GM12878 (cell line): ENCODE measurements at regions not wholly inside any gene's neighbourhood (a gene's known extent, or its start where the extent isn't known, plus 50 kb on each side); places are given as distances from the start of the nearest gene placed in this dataset.

Experiments
- ATAC-seq: fragments of 200-7000 bp; cut with Tn5 transposase; 3 replicates; pipeline ENCODE4 v1.9.1; 2020; ENCODE audit warnings: mild to moderate bottlenecking, moderate library complexity
- BruUV-seq: library from RNA; stranded (reverse); fragments of 400-500 nt; replicated peaks from 2 replicates; lab custom pipeline; 2021; lab: Mats Ljungman, UMichigan
- CTCF ChIA-PET: fragments of 300-600 bp; sonication (Branson Sonifier 250); formaldehyde crosslinking; extraction: SDS; loops from one replicate; lab custom pipeline; 2021; ENCODE audit warnings: inconsistent platforms; lab: Yijun Ruan, JAX
- POLR2A ChIA-PET: fragments of 350-600 bp; formaldehyde crosslinking; extraction: SDS; loops from one replicate; lab custom pipeline; 2021; ENCODE audit warnings: inconsistent platforms; lab: Charles Lee
- RAD21 ChIA-PET: fragments of 300-600 bp; sonication (Branson Sonifier 250); formaldehyde crosslinking; loops from one replicate; lab custom pipeline; 2023; ENCODE audit warnings: antibody characterized with exemption; ENCODE audit not compliant: unreplicated experiment; lab: Charles Lee
- SMC1A ChIA-PET: fragments of 300-600 bp; sonication (Branson Sonifier 250); formaldehyde crosslinking; loops from one replicate; lab custom pipeline; 2023; ENCODE audit not compliant: unreplicated experiment, uncharacterized antibody; lab: Charles Lee
- DNase-seq: peaks from one replicate; pipeline ENCODE4 v3.0.0-alpha.2; 2011; ENCODE audit warnings: low read depth, low spot score
- FAIRE-seq: peaks from 3 replicates; lab custom pipeline; 2011; peaks lifted over from hg19 to GRCh38; lab: Jason Lieb, UNC
- H2AFZ ChIP-seq: 2 replicates; pipeline ENCODE4 v1.6.0; 2011; ENCODE audit warnings: low read depth, low read length, control low read depth; ENCODE audit not compliant: control insufficient read depth
- H3K27ac ChIP-seq: 2 replicates; pipeline ENCODE4 v1.5.1; 2011; ENCODE audit warnings: control low read depth; ENCODE audit not compliant: control insufficient read depth, insufficient read depth
- H3K27me3 ChIP-seq, 2 experiments: replicated peaks in 1 of 2; 2 replicates each; pipeline versions ENCODE4 v1.6.0 to v1.6.1; 2011; ENCODE audit warnings: low read length in 1 of 2; ENCODE audit not compliant: control insufficient read depth in 2 of 2, insufficient read depth in 2 of 2
- H3K36me3 ChIP-seq, 2 experiments: 2 replicates each; pipeline ENCODE4 v1.5.1; 2011; ENCODE audit warnings: low read length in 1 of 2; ENCODE audit not compliant: control insufficient read depth in 2 of 2, insufficient read depth in 2 of 2
- H3K4me1 ChIP-seq: 2 replicates; pipeline ENCODE4 v1.6.1; 2011; ENCODE audit warnings: mild to moderate bottlenecking, low read length, moderate library complexity, mixed read lengths; ENCODE audit not compliant: control insufficient read depth, insufficient read depth
- H3K4me2 ChIP-seq: 2 replicates; pipeline ENCODE4 v1.6.0; 2011; ENCODE audit warnings: control low read depth; ENCODE audit not compliant: control insufficient read depth, insufficient read depth
- H3K4me3 ChIP-seq: fragments of 200-600 bp; sonication (generic); 2 replicates; pipeline ENCODE4 v1.5.1; 2016
- H3K79me2 ChIP-seq: 2 replicates; pipeline ENCODE4 v1.6.0; 2011; ENCODE audit warnings: low read length; ENCODE audit not compliant: control insufficient read depth, insufficient read depth
- H3K9ac ChIP-seq: 2 replicates; pipeline ENCODE4 v1.8.0; 2011; ENCODE audit warnings: low read length, control low read depth, mixed read lengths; ENCODE audit not compliant: control insufficient read depth, insufficient read depth
- H3K9me3 ChIP-seq: replicated peaks from 3 replicates; pipeline ENCODE4 v1.5.1; 2011; ENCODE audit warnings: mild to moderate bottlenecking, low read length; ENCODE audit not compliant: control insufficient read depth, insufficient read depth
- H4K20me1 ChIP-seq: 2 replicates; pipeline ENCODE4 v1.6.0; 2011; ENCODE audit not compliant: control insufficient read depth, insufficient read depth
- BHLHE40 ChIP-seq, 2 experiments: fragments of 450-650 bp in 1 of 2; IDR thresholded peaks; 2 replicates each; pipeline ENCODE4 v1.6.1; 2011 to 2017; ENCODE audit warnings: low read depth in 2 of 2, borderline replicate concordance in 1 of 2, improper control_type of control experiment in 1 of 2, low read length in 1 of 2, mild to moderate bottlenecking in 1 of 2
- MEF2B ChIP-seq: fragments of 450-650 bp; IDR thresholded peaks from 2 replicates; pipeline ENCODE4 v1.6.1; 2018; ENCODE audit warnings: mild to moderate bottlenecking, moderate library complexity; ENCODE audit not compliant: partially characterized antibody, poor library complexity, severe bottlenecking
- MTA2 ChIP-seq: fragments of 450-650 bp; IDR thresholded peaks from 2 replicates; pipeline ENCODE4 v1.6.1; 2016; ENCODE audit warnings: low read depth, mild to moderate bottlenecking, moderate library complexity
- PAX8 ChIP-seq: fragments of 450-650 bp; IDR thresholded peaks from 2 replicates; pipeline ENCODE4 v1.6.1; 2017; ENCODE audit warnings: mild to moderate bottlenecking, moderate library complexity
- WGBS: methylation state at CpG from one replicate; pipeline ENCODE4 v1.1.6; 2016; ENCODE audit warnings: low lambda C conversion rate; ENCODE audit not compliant: insufficient replicate concordance, insufficient coverage; ENCODE audit errors: missing lambda C conversion rate; 5-methylcytosine and 5-hydroxymethylcytosine counted together
- in situ Hi-C: fragments of 300-500 bp; cut with MboI; formaldehyde crosslinking; loops from 9 replicates; pipeline ENCODE4 v1.14.3; 2018; ENCODE audit warnings: mixed read lengths
- intact Hi-C: fragments of 100-400 bp; cut with micrococcal nuclease; formaldehyde crosslinking; loops from one replicate; pipeline ENCODE4 v1.14.2; 2022; ENCODE audit not compliant: unreplicated experiment
- TF ChIP-seq, protein P1 (sequence below): IDR thresholded peaks from 2 replicates; pipeline ENCODE4 v1.6.1; 2012; ENCODE audit warnings: mild to moderate bottlenecking, low read depth, low read length

DNA sequence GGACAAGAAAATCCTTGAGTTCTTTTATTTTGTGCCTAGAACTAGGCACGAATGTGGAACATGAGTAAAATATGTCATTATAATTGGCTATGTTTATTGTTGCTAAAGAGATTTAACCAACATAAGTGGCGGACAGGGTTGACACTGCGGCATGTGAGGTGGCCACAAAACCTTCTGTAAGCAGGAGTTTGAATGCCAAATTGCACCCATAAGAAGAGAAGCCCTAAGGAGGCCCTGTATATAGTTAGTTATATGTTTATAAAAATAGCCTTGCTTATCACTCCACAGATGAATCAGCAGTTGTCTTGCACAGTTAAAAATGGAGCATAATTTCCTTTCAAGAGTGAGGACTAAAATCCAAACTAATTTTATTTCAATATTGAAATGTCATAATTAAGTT lies 336.1 kb downstream of the GBA3 start:
- ChIA-PET CTCF (interaction anchor here (3.1 kb wide), 1 partner anchor 86 kb away, joined by 8 read pairs; no protein-coding TSS in a partner anchor), SMC1A (interaction anchor here (0.7 to 1.5 kb wide), 7 partner anchors 9 to 287 kb away, joined by 3 to 4 read pairs (median 3); no protein-coding TSS in a partner anchor), RAD21 (interaction anchor here (1.7 kb wide), 1 partner anchor 42 kb away, joined by 3 read pairs; no protein-coding TSS in a partner anchor), POLR2A (no interaction called here)
- TF ChIP-seq MTA2 (peak; percentile 67; the same call in 1 of the 2 replicates), PAX8 (no peak), BHLHE40 (IDR thresholded peaks at IDR 0.05; ENCODE audit: borderline replicate concordance in 1 of 2, low read depth in 2 of 2, low read length in 1 of 2) (peak in 1 of 2 experiments; percentile 60; a peak in 2 of 4 replicates), MEF2B (peak; percentile 32)
- TF ChIP-seq, protein P1, sequence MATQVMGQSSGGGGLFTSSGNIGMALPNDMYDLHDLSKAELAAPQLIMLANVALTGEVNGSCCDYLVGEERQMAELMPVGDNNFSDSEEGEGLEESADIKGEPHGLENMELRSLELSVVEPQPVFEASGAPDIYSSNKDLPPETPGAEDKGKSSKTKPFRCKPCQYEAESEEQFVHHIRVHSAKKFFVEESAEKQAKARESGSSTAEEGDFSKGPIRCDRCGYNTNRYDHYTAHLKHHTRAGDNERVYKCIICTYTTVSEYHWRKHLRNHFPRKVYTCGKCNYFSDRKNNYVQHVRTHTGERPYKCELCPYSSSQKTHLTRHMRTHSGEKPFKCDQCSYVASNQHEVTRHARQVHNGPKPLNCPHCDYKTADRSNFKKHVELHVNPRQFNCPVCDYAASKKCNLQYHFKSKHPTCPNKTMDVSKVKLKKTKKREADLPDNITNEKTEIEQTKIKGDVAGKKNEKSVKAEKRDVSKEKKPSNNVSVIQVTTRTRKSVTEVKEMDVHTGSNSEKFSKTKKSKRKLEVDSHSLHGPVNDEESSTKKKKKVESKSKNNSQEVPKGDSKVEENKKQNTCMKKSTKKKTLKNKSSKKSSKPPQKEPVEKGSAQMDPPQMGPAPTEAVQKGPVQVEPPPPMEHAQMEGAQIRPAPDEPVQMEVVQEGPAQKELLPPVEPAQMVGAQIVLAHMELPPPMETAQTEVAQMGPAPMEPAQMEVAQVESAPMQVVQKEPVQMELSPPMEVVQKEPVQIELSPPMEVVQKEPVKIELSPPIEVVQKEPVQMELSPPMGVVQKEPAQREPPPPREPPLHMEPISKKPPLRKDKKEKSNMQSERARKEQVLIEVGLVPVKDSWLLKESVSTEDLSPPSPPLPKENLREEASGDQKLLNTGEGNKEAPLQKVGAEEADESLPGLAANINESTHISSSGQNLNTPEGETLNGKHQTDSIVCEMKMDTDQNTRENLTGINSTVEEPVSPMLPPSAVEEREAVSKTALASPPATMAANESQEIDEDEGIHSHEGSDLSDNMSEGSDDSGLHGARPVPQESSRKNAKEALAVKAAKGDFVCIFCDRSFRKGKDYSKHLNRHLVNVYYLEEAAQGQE = no peak
- no peak overlapping the region for H3K4me3 ChIP-seq
- H3K27me3 ChIP-seq = no peaks in the 10 kb centered on the region
- no TSS peak for BruUV-seq
- H3K9ac ChIP-seq = no peak overlapping the region
- no peaks in the 10 kb centered on the region for H4K20me1 ChIP-seq
- intact Hi-C loops (no loop called here), in situ Hi-C loops (no loop called here)
- DNase-seq (no peak), ATAC-seq (peak; percentile 90), FAIRE-seq (no peak)
- no peaks in the 10 kb centered on the region for H3K4me1 ChIP-seq
- H3K27ac ChIP-seq = no peak overlapping the region
- H3K4me2 ChIP-seq = no peak overlapping the region
- no peaks in the 10 kb centered on the region for H3K79me2 ChIP-seq
- H2AFZ ChIP-seq = no peak overlapping the region
- H3K9me3 ChIP-seq = no peaks in the 10 kb centered on the region
- H3K36me3 ChIP-seq = no peaks in the 10 kb centered on the region
- 0% methylated on average over 3 of the region's 3 CpGs for WGBS
